ENCODE measurements at regions not wholly inside any gene's neighbourhood (a gene's known extent, or its start where the extent isn't known, plus 50 kb on each side); places are given as distances from the start of the nearest gene placed in this dataset.

DNA sequence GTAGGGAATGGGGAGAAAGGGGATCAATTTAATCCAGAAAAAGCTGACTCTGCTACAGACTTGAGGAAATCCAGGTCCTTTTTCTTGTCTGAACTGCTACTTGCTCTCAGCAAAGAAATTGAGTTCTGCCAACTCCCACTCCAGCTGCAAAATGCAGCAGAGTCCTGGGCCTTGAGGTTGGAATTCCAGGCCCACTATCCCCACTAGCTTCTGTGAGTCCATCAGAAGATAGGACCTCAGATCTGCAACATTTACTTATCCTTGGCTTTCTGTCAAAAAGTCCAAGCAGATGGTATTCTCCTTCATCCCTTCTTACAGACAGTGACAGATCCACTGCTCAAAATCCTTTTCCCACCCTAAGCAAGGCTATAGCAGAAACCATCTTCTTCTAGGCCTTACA lies 219.2 kb downstream of the ARHGAP12 start:
- Histone ChIP-seq H3K36me3 (ENCODE audit: control insufficient read depth, insufficient read depth, low read length) (no peaks in the 10 kb centered on the region), H3K4me1 (ENCODE audit: control insufficient read depth, insufficient read depth, low read length, poor library complexity, severe bottlenecking) (peaks cover 22% of the 10 kb centered on the region), H3K4me3 (ENCODE audit: extremely low read depth, insufficient read depth, low read length, poor library complexity, severe bottlenecking) (no peak overlapping the region), H3K27ac (ENCODE audit: low read depth, low read length, severe bottlenecking) (peak overlapping the region; percentile 13), H3K9me3 (ENCODE audit: control insufficient read depth, low read length) (peaks cover 23% of the 10 kb centered on the region)

DNA sequence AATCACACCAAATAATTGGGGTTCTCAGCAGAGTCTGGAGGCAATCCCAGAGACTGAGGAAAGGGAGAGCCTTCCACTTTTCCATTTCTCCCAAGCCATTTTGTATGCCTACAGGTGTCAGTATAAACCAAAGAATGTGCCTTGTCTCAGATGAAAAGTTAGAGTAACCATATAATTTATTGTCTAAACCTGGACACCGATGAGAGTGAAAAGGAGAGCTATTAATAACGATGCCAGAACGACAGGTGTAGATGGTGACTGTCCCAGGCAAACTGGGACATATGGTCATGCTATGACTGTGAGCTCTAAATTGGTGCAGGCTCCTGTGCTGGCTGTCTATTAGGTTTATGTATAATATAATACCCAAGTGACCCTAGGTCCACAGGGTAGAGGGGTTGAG lies 219.6 kb downstream of the ARHGAP12 start:
- Histone ChIP-seq H3K27ac (ENCODE audit: low read depth, low read length, severe bottlenecking) (peak overlapping the region; percentile 94), H3K9me3 (ENCODE audit: control insufficient read depth, low read length) (peaks cover 23% of the 10 kb centered on the region), H3K36me3 (ENCODE audit: control insufficient read depth, insufficient read depth, low read length) (no peaks in the 10 kb centered on the region), H3K4me1 (ENCODE audit: control insufficient read depth, insufficient read depth, low read length, poor library complexity, severe bottlenecking) (peaks cover 22% of the 10 kb centered on the region), H3K4me3 (ENCODE audit: extremely low read depth, insufficient read depth, low read length, poor library complexity, severe bottlenecking) (no peak overlapping the region)
- 92 to 100% methylated on average over 2 to 3 of the region's 3 CpGs for WGBS, 2 experiments (ENCODE audit: insufficient coverage in 2 of 2)

DNA sequence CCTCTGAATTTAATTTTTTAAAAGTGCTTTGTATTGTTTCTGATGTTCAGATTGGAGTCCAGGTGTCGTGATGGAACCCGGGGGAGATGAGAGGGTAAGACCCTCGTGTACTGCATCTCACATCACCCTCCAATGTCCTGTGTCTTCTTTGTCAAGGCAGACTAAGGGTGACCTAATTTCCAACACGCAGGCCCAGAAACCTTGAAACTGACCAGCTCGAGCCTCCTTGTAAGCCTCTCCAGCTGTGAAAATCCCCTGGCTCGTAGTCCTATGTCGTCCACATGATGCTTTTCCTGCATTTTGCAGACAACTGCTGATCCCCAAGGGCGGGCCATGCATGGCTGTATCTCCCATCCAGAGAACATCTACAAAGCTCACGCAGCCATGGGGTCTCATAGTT lies 220.2 kb downstream of the ARHGAP12 start:
- peaks cover 23% of the 10 kb centered on the region for H3K9me3 ChIP-seq (ENCODE audit: control insufficient read depth, low read length)
- H3K4me1 ChIP-seq (ENCODE audit: control insufficient read depth, insufficient read depth, low read length, poor library complexity, severe bottlenecking), result peaks cover 22% of the 10 kb centered on the region
- H3K27ac ChIP-seq (ENCODE audit: low read depth, low read length, severe bottlenecking), result peak overlapping the region; percentile 94
- WGBS, 2 experiments (ENCODE audit: insufficient coverage in 2 of 2), result 72 to 80% methylated on average over 5 to 6 of the region's 9 CpGs
- no peaks in the 10 kb centered on the region for H3K36me3 ChIP-seq (ENCODE audit: control insufficient read depth, insufficient read depth, low read length)
- H3K4me3 ChIP-seq (ENCODE audit: extremely low read depth, insufficient read depth, low read length, poor library complexity, severe bottlenecking), result no peak overlapping the region

DNA sequence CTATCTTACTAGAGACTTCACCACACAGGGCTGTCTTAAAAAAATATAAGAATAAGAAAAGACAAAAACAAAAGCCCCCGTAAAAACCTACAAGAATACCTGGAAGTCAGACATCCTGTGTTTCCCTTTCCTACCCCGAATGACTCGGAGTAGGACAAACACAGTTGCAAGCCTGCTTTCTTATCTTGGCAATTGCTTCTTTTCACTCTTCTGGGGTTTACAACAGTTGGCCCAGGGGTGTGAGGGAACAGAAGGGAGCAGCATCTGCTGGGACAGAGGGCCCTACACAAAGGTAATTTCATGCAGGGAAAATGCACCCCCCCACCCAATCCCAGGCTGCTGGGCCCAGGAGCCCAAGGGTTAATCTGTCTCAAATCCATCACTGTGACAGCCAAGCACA lies 220.6 kb downstream of the ARHGAP12 start:
- H3K36me3 ChIP-seq (ENCODE audit: control insufficient read depth, insufficient read depth, low read length), result no peaks in the 10 kb centered on the region
- H3K9me3 ChIP-seq (ENCODE audit: control insufficient read depth, low read length), result peaks cover 23% of the 10 kb centered on the region
- peak overlapping the region; percentile 94 for H3K27ac ChIP-seq (ENCODE audit: low read depth, low read length, severe bottlenecking)
- 17 to 31% methylated on average over 3 of the region's 3 CpGs for WGBS, 2 experiments (ENCODE audit: insufficient coverage in 2 of 2)
- H3K4me1 ChIP-seq (ENCODE audit: control insufficient read depth, insufficient read depth, low read length, poor library complexity, severe bottlenecking), result peaks cover 22% of the 10 kb centered on the region
- H3K4me3 ChIP-seq (ENCODE audit: extremely low read depth, insufficient read depth, low read length, poor library complexity, severe bottlenecking), result no peak overlapping the region

DNA sequence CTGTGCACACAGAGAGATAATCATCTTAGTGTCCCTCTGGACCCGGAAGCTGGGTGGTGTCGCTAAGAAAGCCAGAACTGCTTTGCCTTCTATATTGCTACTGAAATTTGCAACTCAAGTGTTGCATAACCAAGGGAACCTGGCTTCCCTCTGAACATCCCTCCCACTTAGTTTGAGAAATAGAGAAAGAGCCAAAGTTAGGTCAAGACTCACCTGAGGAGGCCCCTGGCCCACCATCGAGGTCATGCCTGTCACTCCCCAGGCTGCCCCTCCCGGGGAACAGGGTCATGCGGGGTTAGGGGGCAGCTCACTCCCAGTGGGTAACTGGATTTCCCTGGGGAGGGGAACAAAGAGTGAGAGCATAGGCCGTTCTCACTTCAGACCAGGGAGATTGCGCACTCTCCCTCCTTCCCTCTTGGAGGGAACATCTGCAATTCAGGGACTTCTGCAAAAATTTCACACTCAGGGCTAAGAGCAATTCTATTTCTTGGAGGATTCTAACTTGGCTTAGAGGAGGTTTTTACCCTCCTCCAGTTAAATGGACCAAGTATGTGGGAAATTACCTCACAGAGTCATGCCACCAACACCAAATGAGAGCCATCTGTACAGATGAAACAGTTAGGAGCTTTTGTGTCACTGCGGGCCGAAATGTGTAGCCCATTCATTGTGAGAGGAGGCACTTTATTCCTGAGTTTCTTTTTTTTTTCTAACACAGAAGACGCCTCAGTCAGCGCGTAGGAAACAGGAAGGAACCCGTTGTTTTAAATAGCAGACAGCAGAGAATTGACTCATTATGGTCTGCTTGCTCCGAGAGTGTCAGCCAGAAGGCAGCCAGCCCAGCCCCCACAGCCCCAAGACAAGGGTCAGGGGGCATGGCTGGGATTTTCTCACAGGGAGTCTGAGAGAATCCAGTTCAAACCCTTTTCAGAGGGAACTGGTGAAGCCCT lies 221.3 kb downstream of the ARHGAP12 start:
- Histone ChIP-seq H3K4me1 (ENCODE audit: control insufficient read depth, insufficient read depth, low read length, poor library complexity, severe bottlenecking) (peaks cover 22% of the 10 kb centered on the region), H3K27ac (ENCODE audit: low read depth, low read length, severe bottlenecking) (peak overlapping the region; percentile 94), H3K4me3 (ENCODE audit: extremely low read depth, insufficient read depth, low read length, poor library complexity, severe bottlenecking) (no peak overlapping the region), H3K9me3 (ENCODE audit: control insufficient read depth, low read length) (peaks cover 22% of the 10 kb centered on the region), H3K36me3 (ENCODE audit: control insufficient read depth, insufficient read depth, low read length) (no peaks in the 10 kb centered on the region)
- WGBS, 2 experiments (ENCODE audit: insufficient coverage in 2 of 2), result 13 to 23% methylated on average over 8 to 11 of the region's 14 CpGs

DNA sequence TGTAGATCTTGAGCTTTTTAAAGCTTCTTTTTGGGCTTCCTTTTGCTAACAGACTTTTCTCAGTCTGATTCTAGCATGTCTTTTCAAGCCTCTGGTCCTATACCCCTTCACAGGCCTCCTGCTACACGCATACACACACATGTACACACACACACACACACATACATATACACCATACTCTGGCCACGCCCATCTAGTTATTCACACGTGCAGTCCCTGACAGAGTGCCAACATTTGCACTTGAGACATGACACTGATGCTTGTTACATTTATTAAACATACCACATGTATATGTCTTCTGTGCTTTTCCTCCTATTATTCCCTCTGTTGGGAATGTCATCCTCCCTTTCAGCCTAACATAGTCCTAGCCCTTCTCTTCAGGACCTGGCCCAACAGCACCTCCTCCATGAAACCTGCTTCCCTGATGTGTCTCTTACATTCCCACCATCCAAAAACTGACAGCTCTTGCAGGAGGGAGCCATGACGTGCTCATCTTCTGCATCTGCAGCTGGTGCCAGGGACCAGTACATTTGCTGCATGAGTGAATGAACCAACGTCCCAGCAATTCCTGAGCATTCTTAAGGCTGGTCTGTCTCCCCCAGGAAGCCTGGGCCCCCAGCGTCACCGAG lies 222.1 kb downstream of the ARHGAP12 start:
- Histone ChIP-seq H3K4me3 (ENCODE audit: extremely low read depth, insufficient read depth, low read length, poor library complexity, severe bottlenecking) (no peak overlapping the region), H3K4me1 (ENCODE audit: control insufficient read depth, insufficient read depth, low read length, poor library complexity, severe bottlenecking) (peaks cover 22% of the 10 kb centered on the region), H3K9me3 (ENCODE audit: control insufficient read depth, low read length) (peaks cover 14% of the 10 kb centered on the region), H3K36me3 (ENCODE audit: control insufficient read depth, insufficient read depth, low read length) (no peaks in the 10 kb centered on the region), H3K27ac (ENCODE audit: low read depth, low read length, severe bottlenecking) (peak overlapping the region; percentile 94)
- 82 to 89% methylated on average over 7 of the region's 7 CpGs for WGBS, 2 experiments (ENCODE audit: insufficient coverage in 2 of 2)

DNA sequence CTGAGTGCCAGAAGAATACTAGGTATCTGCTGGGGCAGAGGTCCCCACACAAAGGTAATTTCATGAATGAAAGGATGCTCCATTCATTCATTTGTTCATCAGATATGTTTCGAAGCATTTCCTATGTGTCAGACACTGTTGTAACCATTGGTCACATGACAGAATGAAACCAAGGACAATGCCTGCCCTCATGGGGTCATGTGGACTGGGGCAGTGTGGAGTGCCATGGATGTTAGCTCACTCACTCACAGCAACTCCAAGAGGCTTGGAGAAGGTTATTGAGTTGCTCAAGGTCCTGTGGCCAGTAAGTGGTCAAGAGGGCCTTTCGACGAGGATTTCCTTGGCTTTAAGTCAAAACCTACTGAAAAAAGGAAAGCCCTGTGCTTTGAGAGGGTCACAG lies 223.5 kb downstream of the ARHGAP12 start:
- Histone ChIP-seq H3K36me3 (ENCODE audit: control insufficient read depth, insufficient read depth, low read length) (no peaks in the 10 kb centered on the region), H3K9me3 (ENCODE audit: control insufficient read depth, low read length) (peaks cover 10% of the 10 kb centered on the region), H3K4me1 (ENCODE audit: control insufficient read depth, insufficient read depth, low read length, poor library complexity, severe bottlenecking) (peaks cover 22% of the 10 kb centered on the region), H3K4me3 (ENCODE audit: extremely low read depth, insufficient read depth, low read length, poor library complexity, severe bottlenecking) (no peak overlapping the region), H3K27ac (ENCODE audit: low read depth, low read length, severe bottlenecking) (no peak overlapping the region)
- WGBS, 2 experiments (ENCODE audit: insufficient coverage in 2 of 2), result 100% methylated on average over 3 of the region's 3 CpGs; no CpG with 5 or more reads in 1 of the 2 experiments

DNA sequence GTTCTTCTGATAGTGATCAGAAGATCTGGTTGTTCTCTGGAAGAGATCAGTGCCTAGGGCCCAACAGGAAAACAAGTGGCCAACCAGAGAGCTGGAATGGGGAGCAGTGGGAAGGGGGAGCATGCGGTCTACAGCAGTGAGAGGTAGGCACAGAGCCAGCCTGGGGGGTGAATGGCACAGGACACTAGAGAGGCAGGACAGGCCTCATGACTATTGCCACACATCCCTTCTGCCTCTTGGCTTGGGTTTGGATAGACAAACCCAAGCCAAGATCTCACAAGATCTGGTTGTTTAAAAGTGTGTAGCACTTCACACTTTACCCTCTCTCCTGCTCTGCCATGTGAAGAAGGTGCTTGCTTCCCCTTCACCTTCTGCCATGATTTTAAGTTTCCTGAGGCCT lies 224.4 kb downstream of the ARHGAP12 start:
- no peaks in the 10 kb centered on the region for H3K36me3 ChIP-seq (ENCODE audit: control insufficient read depth, insufficient read depth, low read length)
- H3K27ac ChIP-seq (ENCODE audit: low read depth, low read length, severe bottlenecking), result no peak overlapping the region
- no peak overlapping the region for H3K4me3 ChIP-seq (ENCODE audit: extremely low read depth, insufficient read depth, low read length, poor library complexity, severe bottlenecking)
- H3K4me1 ChIP-seq (ENCODE audit: control insufficient read depth, insufficient read depth, low read length, poor library complexity, severe bottlenecking), result peaks cover 22% of the 10 kb centered on the region
- WGBS, 2 experiments (ENCODE audit: insufficient coverage in 2 of 2), result 100% methylated on average over 1 of the region's 1 CpG
- peaks cover 7% of the 10 kb centered on the region for H3K9me3 ChIP-seq (ENCODE audit: control insufficient read depth, low read length)

DNA sequence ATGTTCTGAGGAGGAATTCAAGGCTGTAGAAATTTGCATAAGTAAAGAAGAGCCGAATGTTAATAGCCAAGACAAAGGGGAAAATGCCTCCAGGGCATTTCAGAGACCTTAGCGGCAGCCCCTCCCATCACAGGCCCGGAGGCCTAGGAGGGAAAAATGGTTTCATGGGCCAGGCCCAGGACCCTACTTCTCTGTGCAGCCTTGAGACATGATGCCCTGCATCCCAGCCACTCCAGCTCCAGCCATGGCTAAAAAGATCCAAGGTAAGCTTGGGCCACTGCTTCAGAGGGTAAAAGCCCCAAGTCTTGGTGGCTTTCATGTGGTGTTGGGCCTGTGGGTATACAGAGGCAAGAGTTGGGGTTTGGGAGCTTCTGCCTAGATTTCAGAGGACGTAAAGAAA lies 225.7 kb downstream of the ARHGAP12 start:
- H3K36me3 ChIP-seq (ENCODE audit: control insufficient read depth, insufficient read depth, low read length), result no peaks in the 10 kb centered on the region
- 79 to 83% methylated on average over 3 to 4 of the region's 4 CpGs for WGBS, 2 experiments (ENCODE audit: insufficient coverage in 2 of 2)
- peaks cover 22% of the 10 kb centered on the region for H3K4me1 ChIP-seq (ENCODE audit: control insufficient read depth, insufficient read depth, low read length, poor library complexity, severe bottlenecking)
- H3K4me3 ChIP-seq (ENCODE audit: extremely low read depth, insufficient read depth, low read length, poor library complexity, severe bottlenecking), result no peak overlapping the region
- no peak overlapping the region for H3K27ac ChIP-seq (ENCODE audit: low read depth, low read length, severe bottlenecking)
- peaks cover 7% of the 10 kb centered on the region for H3K9me3 ChIP-seq (ENCODE audit: control insufficient read depth, low read length)

DNA sequence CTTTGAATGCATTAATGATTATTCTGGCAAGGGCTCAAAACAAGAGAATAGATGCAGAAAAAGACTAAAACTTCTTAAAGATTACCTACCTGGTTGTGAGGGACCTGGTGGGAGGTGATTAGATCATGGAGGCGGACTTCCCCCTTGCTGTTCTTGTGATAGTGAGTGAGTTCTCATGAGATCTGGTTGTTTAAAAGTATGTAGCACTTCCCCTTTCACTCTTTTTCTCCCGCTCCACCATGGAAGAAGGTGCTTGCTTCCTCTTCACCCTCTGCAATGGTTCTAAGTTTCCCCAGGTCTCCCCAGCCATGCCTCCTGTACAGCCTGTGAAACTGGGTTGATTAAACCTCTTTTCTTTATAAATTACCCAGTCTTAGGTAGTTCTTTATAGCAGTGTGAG lies 226.6 kb downstream of the ARHGAP12 start:
- peaks cover 7% of the 10 kb centered on the region for H3K9me3 ChIP-seq (ENCODE audit: control insufficient read depth, low read length)
- peaks cover 24% of the 10 kb centered on the region for H3K4me1 ChIP-seq (ENCODE audit: control insufficient read depth, insufficient read depth, low read length, poor library complexity, severe bottlenecking)
- no peaks in the 10 kb centered on the region for H3K36me3 ChIP-seq (ENCODE audit: control insufficient read depth, insufficient read depth, low read length)
- no peak overlapping the region for H3K4me3 ChIP-seq (ENCODE audit: extremely low read depth, insufficient read depth, low read length, poor library complexity, severe bottlenecking)
- WGBS, 2 experiments (ENCODE audit: insufficient coverage in 2 of 2), result 100% methylated on average over 1 of the region's 2 CpGs; no CpG with 5 or more reads in 1 of the 2 experiments
- no peak overlapping the region for H3K27ac ChIP-seq (ENCODE audit: low read depth, low read length, severe bottlenecking)

DNA sequence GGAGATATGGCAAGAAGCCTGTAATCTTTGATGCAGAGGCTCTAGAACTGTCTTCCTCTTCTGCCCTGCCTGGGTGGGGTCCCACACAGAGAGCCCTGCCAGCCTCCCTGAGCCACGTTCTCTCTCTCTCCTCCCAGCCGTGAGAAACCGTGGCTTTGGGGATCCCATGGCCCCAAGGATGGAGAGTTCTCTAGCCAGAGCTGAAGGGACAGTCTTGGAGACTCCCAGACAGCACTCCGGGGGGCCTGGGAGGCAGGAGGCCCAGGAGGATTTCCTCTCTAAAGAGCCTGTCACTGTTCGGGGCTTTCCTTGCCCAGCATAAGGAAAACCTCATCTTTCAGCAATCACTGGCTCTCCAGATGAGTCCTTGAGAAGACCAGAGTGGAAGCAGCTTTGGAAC lies 227.1 kb downstream of the ARHGAP12 start:
- peaks cover 19% of the 10 kb centered on the region for H3K4me1 ChIP-seq (ENCODE audit: control insufficient read depth, insufficient read depth, low read length, poor library complexity, severe bottlenecking)
- WGBS, 2 experiments (ENCODE audit: insufficient coverage in 2 of 2), result 87 to 92% methylated on average over 4 to 5 of the region's 5 CpGs
- no peaks in the 10 kb centered on the region for H3K36me3 ChIP-seq (ENCODE audit: control insufficient read depth, insufficient read depth, low read length)
- H3K27ac ChIP-seq (ENCODE audit: low read depth, low read length, severe bottlenecking), result no peak overlapping the region
- peaks cover 7% of the 10 kb centered on the region for H3K9me3 ChIP-seq (ENCODE audit: control insufficient read depth, low read length)
- H3K4me3 ChIP-seq (ENCODE audit: extremely low read depth, insufficient read depth, low read length, poor library complexity, severe bottlenecking), result no peak overlapping the region
